ENCODE measurements at regions not wholly inside any gene's neighbourhood (a gene's known extent, or its start where the extent isn't known, plus 50 kb on each side); places are given as distances from the start of the nearest gene placed in this dataset.

GRCh38 chr6:90429713-90430112 is 133.1 kb upstream of the BACH2 start:
- TF ChIP-seq, protein P1, sequence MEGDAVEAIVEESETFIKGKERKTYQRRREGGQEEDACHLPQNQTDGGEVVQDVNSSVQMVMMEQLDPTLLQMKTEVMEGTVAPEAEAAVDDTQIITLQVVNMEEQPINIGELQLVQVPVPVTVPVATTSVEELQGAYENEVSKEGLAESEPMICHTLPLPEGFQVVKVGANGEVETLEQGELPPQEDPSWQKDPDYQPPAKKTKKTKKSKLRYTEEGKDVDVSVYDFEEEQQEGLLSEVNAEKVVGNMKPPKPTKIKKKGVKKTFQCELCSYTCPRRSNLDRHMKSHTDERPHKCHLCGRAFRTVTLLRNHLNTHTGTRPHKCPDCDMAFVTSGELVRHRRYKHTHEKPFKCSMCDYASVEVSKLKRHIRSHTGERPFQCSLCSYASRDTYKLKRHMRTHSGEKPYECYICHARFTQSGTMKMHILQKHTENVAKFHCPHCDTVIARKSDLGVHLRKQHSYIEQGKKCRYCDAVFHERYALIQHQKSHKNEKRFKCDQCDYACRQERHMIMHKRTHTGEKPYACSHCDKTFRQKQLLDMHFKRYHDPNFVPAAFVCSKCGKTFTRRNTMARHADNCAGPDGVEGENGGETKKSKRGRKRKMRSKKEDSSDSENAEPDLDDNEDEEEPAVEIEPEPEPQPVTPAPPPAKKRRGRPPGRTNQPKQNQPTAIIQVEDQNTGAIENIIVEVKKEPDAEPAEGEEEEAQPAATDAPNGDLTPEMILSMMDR (IDR thresholded peaks at IDR 0.05; ENCODE audit: insufficient read depth, low read length, poor library complexity, severe bottlenecking) = no peak

DNA sequence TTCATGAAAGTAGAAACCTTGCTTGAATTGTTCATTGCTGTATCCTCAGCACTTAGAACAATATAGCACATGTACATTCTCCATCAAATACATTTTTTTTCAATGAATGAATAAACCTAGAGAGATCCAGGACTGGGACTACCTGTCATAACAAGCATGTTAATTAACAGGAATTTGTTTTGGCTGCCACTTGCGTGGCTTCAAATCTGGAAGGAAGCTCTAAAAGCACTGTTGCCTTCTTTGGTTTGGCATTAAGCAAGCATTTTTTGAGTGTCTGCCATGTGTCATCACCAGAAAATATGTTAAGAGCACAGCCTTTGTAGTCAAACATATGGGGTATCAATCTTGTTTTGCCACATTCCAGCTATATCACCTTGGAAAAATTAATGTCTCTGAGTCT is 131.9 kb upstream of the BACH2 start:
- H3K27me3 ChIP-seq (ENCODE audit: control insufficient read depth, insufficient read depth, low read length) = no peaks in the 10 kb centered on the region
- H3K36me3 ChIP-seq (ENCODE audit: control insufficient read depth, insufficient read depth, low read length) = no peaks in the 10 kb centered on the region
- TF ChIP-seq, protein P1 (IDR thresholded peaks at IDR 0.05; ENCODE audit: insufficient read depth, low read length, poor library complexity, severe bottlenecking) = no peak
- no peak overlapping the region for H3K4me3 ChIP-seq (ENCODE audit: low read depth, low read length)
- DNase-seq (ENCODE audit: low read depth) = no peak

More at GRCh38 chr6:90429713-90430112, 133.1 kb upstream of the BACH2 start:
- no peak for DNase-seq (ENCODE audit: low read depth)
- H3K4me3 ChIP-seq (ENCODE audit: low read depth, low read length) = no peak overlapping the region
- H3K36me3 ChIP-seq (ENCODE audit: control insufficient read depth, insufficient read depth, low read length) = no peaks in the 10 kb centered on the region
- no peaks in the 10 kb centered on the region for H3K27me3 ChIP-seq (ENCODE audit: control insufficient read depth, insufficient read depth, low read length)

GRCh38 chr6:90425161-90425641 is 128.6 kb upstream of the BACH2 start:
- TF ChIP-seq, protein P1 (IDR thresholded peaks at IDR 0.05; ENCODE audit: insufficient read depth, low read length, poor library complexity, severe bottlenecking) = no peak
- no peak overlapping the region for H3K4me3 ChIP-seq (ENCODE audit: low read depth, low read length)

GRCh38 chr6:90424580-90424979 is 127.9 kb upstream of the BACH2 start:
- Histone ChIP-seq H3K27me3 (ENCODE audit: control insufficient read depth, insufficient read depth, low read length) (no peaks in the 10 kb centered on the region), H3K36me3 (ENCODE audit: control insufficient read depth, insufficient read depth, low read length) (no peaks in the 10 kb centered on the region), H3K4me3 (ENCODE audit: low read depth, low read length) (no peak overlapping the region)
- no peak for DNase-seq (ENCODE audit: low read depth)
- TF ChIP-seq, protein P1 (IDR thresholded peaks at IDR 0.05; ENCODE audit: insufficient read depth, low read length, poor library complexity, severe bottlenecking) = no peak

More at GRCh38 chr6:90425161-90425641, 128.6 kb upstream of the BACH2 start:
- H3K36me3 ChIP-seq (ENCODE audit: control insufficient read depth, insufficient read depth, low read length) = no peaks in the 10 kb centered on the region
- H3K27me3 ChIP-seq (ENCODE audit: control insufficient read depth, insufficient read depth, low read length) = no peaks in the 10 kb centered on the region
- no peak for DNase-seq (ENCODE audit: low read depth)

GRCh38 chr6:90421666-90422065 is 125.0 kb upstream of the BACH2 start:
- H3K4me3 ChIP-seq (ENCODE audit: low read depth, low read length) = no peak overlapping the region
- no peaks in the 10 kb centered on the region for H3K36me3 ChIP-seq (ENCODE audit: control insufficient read depth, insufficient read depth, low read length)
- H3K27me3 ChIP-seq (ENCODE audit: control insufficient read depth, insufficient read depth, low read length) = no peaks in the 10 kb centered on the region
- DNase-seq (ENCODE audit: low read depth) = no peak
- TF ChIP-seq, protein P1 (IDR thresholded peaks at IDR 0.05; ENCODE audit: insufficient read depth, low read length, poor library complexity, severe bottlenecking) = no peak

- TF ChIP-seq, protein P1 (IDR thresholded peaks at IDR 0.05; ENCODE audit: insufficient read depth, low read length, poor library complexity, severe bottlenecking) = no peak
- no peak overlapping the region for H3K4me3 ChIP-seq (ENCODE audit: low read depth, low read length)
- H3K36me3 ChIP-seq (ENCODE audit: control insufficient read depth, insufficient read depth, low read length) = no peaks in the 10 kb centered on the region
- no peaks in the 10 kb centered on the region for H3K27me3 ChIP-seq (ENCODE audit: control insufficient read depth, insufficient read depth, low read length)
- DNase-seq (ENCODE audit: low read depth) = no peak
Measured at GRCh38 chr6:90420500-90420899, 123.9 kb upstream of the BACH2 start.

Measured in kidney epithelial cell (primary cell).